OCI-M1 (cell line): ENCODE measurements at regions not wholly inside any gene's neighbourhood (a gene's known extent, or its start where the extent isn't known, plus 50 kb on each side); places are given as distances from the start of the nearest gene placed in this dataset.

Experiments used
- DNase-seq: peaks from one replicate; lab custom pipeline; 2025; lab: John Stamatoyannopoulos, UW

GRCh38 chr4:140281828-140282552 is 91.5 kb upstream of the SCOC start:
- DNase-seq: no peak

GRCh38 chr4:140277576-140277975 is 95.9 kb upstream of the SCOC start:
- DNase-seq: no peak

- DNase-seq: no peak
Measured at GRCh38 chr4:140271553-140271952, 101.9 kb upstream of the SCOC start.

GRCh38 chr4:140269369-140269768 is 104.1 kb upstream of the SCOC start:
- no peak for DNase-seq

- DNase-seq: no peak
Measured at GRCh38 chr4:140268186-140268841, 105.1 kb upstream of the SCOC start.

GRCh38 chr4:140267576-140267975 is 105.9 kb upstream of the SCOC start:
- no peak for DNase-seq

- no peak for DNase-seq
Measured at GRCh38 chr4:140266958-140267568, 106.4 kb upstream of the SCOC start.

GRCh38 chr4:140260227-140260626 is 106.2 kb upstream of the MAML3 start:
- no peak for DNase-seq

GRCh38 chr4:140258476-140258875 is 104.5 kb upstream of the MAML3 start:
- no peak for DNase-seq

- no peak for DNase-seq
Measured at GRCh38 chr4:140257461-140258305, 103.7 kb upstream of the MAML3 start.

GRCh38 chr4:140256941-140257340 is 103.0 kb upstream of the MAML3 start:
- no peak for DNase-seq

- no peak for DNase-seq
Measured at GRCh38 chr4:140256335-140256734, 102.4 kb upstream of the MAML3 start.

GRCh38 chr4:140255927-140256326 is 101.9 kb upstream of the MAML3 start:
- DNase-seq: no peak

GRCh38 chr4:140255467-140255866 is 101.5 kb upstream of the MAML3 start:
- DNase-seq: no peak

- no peak for DNase-seq
Measured at GRCh38 chr4:140254651-140255299, 100.8 kb upstream of the MAML3 start.

- DNase-seq: no peak
Measured at GRCh38 chr4:140253556-140254027, 99.6 kb upstream of the MAML3 start.

GRCh38 chr4:140252742-140253555 is 99.0 kb upstream of the MAML3 start:
- peak; percentile 87 for DNase-seq

GRCh38 chr4:140252141-140252741 is 98.3 kb upstream of the MAML3 start:
- DNase-seq: peak; percentile 65

- no peak for DNase-seq
Measured at GRCh38 chr4:140251571-140251970, 97.6 kb upstream of the MAML3 start.

GRCh38 chr4:140250989-140251552 is 97.1 kb upstream of the MAML3 start:
- peak; percentile 94 for DNase-seq
